H9 (cell line): ENCODE measurements at regions not wholly inside any gene's neighbourhood (a gene's known extent, or its start where the extent isn't known, plus 50 kb on each side); places are given as distances from the start of the nearest gene placed in this dataset.

Experiments used
- DNase-seq: peaks from one replicate; pipeline ENCODE4 v3.0.0-alpha.2; 2017
- H2AFZ ChIP-seq: one replicate; pipeline ENCODE4 v1.6.1; 2013; ENCODE audit warnings: mild to moderate bottlenecking, low read length, control low read depth, moderate library complexity
- H2AK5ac ChIP-seq: 2 replicates; pipeline ENCODE4 v1.6.1; 2013; ENCODE audit warnings: low read length, control low read depth, mixed read lengths; ENCODE audit not compliant: insufficient read length
- H2BK120ac ChIP-seq: one replicate; pipeline ENCODE4 v1.6.1; 2013; ENCODE audit warnings: low read depth, mild to moderate bottlenecking, low read length, control low read depth, inconsistent platforms; ENCODE audit not compliant: poor library complexity, severe bottlenecking
- H2BK12ac ChIP-seq: 2 replicates; pipeline ENCODE4 v1.6.1; 2013; ENCODE audit warnings: low read length, control low read depth, mixed read lengths, low read depth; ENCODE audit not compliant: insufficient read length
- H2BK15ac ChIP-seq: 2 replicates; pipeline ENCODE4 v1.6.1; 2013; ENCODE audit warnings: low read depth, low read length, control low read depth
- H2BK20ac ChIP-seq: one replicate; pipeline ENCODE4 v1.6.1; 2013; ENCODE audit warnings: low read depth, mild to moderate bottlenecking, low read length, control low read depth, inconsistent platforms; ENCODE audit not compliant: poor library complexity, severe bottlenecking
- H2BK5ac ChIP-seq: 2 replicates; pipeline ENCODE4 v1.6.1; 2013; ENCODE audit warnings: low read length, control low read depth, mixed read lengths; ENCODE audit not compliant: insufficient read length
- H3K14ac ChIP-seq: 2 replicates; pipeline ENCODE4 v1.6.1; 2013; ENCODE audit warnings: low read length, control low read depth; ENCODE audit not compliant: insufficient read depth
- H3K18ac ChIP-seq: 2 replicates; pipeline ENCODE4 v1.6.1; 2013; ENCODE audit warnings: low read depth, mild to moderate bottlenecking, mixed read lengths, low read length, control low read depth; ENCODE audit not compliant: insufficient read length
- H3K23ac ChIP-seq: 2 replicates; pipeline ENCODE4 v1.6.1; 2013; ENCODE audit warnings: low read length, control low read depth, mixed read lengths, low read depth; ENCODE audit not compliant: insufficient read length
- H3K23me2 ChIP-seq: 2 replicates; pipeline ENCODE4 v1.6.1; 2013; ENCODE audit warnings: low read depth, mild to moderate bottlenecking, mixed read lengths, low read length, control low read depth; ENCODE audit not compliant: insufficient read length, poor library complexity, severe bottlenecking
- H3K27ac ChIP-seq: 2 replicates; pipeline ENCODE4 v1.5.1; 2013; ENCODE audit warnings: low read length, control low read depth, mixed read lengths, low read depth; ENCODE audit not compliant: insufficient read length
- H3K27me3 ChIP-seq: 2 replicates; pipeline ENCODE4 v1.6.1; 2013; ENCODE audit warnings: low read length, control low read depth, inconsistent platforms; ENCODE audit not compliant: insufficient read depth
- H3K4ac ChIP-seq: 2 replicates; pipeline ENCODE4 v1.6.1; 2013; ENCODE audit warnings: low read depth, mild to moderate bottlenecking, control low read depth, inconsistent platforms, low read length, moderate library complexity
- H3K4me1 ChIP-seq: 2 replicates; pipeline ENCODE4 v1.6.1; 2013; ENCODE audit warnings: low read length, control low read depth, inconsistent platforms; ENCODE audit not compliant: insufficient read depth
- H3K4me2 ChIP-seq: 2 replicates; pipeline ENCODE4 v1.6.1; 2013; ENCODE audit warnings: low read length, control low read depth, mixed read lengths; ENCODE audit not compliant: insufficient read length, insufficient read depth
- H3K56ac ChIP-seq: 2 replicates; pipeline ENCODE4 v1.6.1; 2013; ENCODE audit warnings: low read depth, mild to moderate bottlenecking, mixed read lengths, low read length, control low read depth; ENCODE audit not compliant: insufficient read length
- H3K79me1 ChIP-seq: 2 replicates; pipeline ENCODE4 v1.6.1; 2013; ENCODE audit warnings: low read depth, mild to moderate bottlenecking, moderate library complexity, low read length, control low read depth, inconsistent platforms; ENCODE audit not compliant: insufficient read depth, poor library complexity, severe bottlenecking
- H3K79me2 ChIP-seq: 2 replicates; pipeline ENCODE4 v1.6.1; 2013; ENCODE audit warnings: low read length, control low read depth, inconsistent platforms; ENCODE audit not compliant: insufficient read depth
- H3K9ac ChIP-seq: 2 replicates; pipeline ENCODE4 v1.6.1; 2013; ENCODE audit warnings: low read length, control low read depth, mixed read lengths; ENCODE audit not compliant: insufficient read length; ENCODE audit errors: extremely low read depth
- H3K9me3 ChIP-seq: one replicate; pipeline ENCODE4 v1.6.1; 2013; ENCODE audit warnings: low read depth, low read length, inconsistent platforms; ENCODE audit not compliant: control insufficient read depth
- H3T11ph ChIP-seq: one replicate; pipeline ENCODE4 v1.6.1; 2013; ENCODE audit warnings: mild to moderate bottlenecking, low read length, control low read depth, inconsistent platforms
- H4K20me1 ChIP-seq: one replicate; pipeline ENCODE4 v1.6.1; 2013; ENCODE audit not compliant: control insufficient read depth, insufficient read length, insufficient read depth
- H4K5ac ChIP-seq: 2 replicates; pipeline ENCODE4 v1.6.1; 2013; ENCODE audit warnings: low read depth, mild to moderate bottlenecking, mixed read lengths, low read length, control low read depth; ENCODE audit not compliant: insufficient read length
- H4K8ac ChIP-seq: replicated peaks from 2 replicates; pipeline ENCODE4 v1.6.1; 2013; ENCODE audit warnings: low read length, control low read depth, mixed read lengths, low read depth; ENCODE audit not compliant: insufficient read length
- H4K91ac ChIP-seq: 2 replicates; pipeline ENCODE4 v1.6.1; 2013; ENCODE audit warnings: low read depth, mild to moderate bottlenecking, moderate library complexity, mixed read lengths, low read length, control low read depth; ENCODE audit not compliant: insufficient read length
- H3K27ac Mint-ChIP-seq, 3 experiments: 2 replicates in 2 of 3; 3 replicates in 1 of 3; pipeline ENCODE4 v1.8.0; 2020 to 2021; ENCODE audit warnings: mixed read lengths in 3 of 3, mild to moderate bottlenecking in 1 of 3, moderate library complexity in 1 of 3
- H3K27me3 Mint-ChIP-seq: 2 replicates; pipeline ENCODE4 v1.8.0; 2021; ENCODE audit warnings: low read depth, mild to moderate bottlenecking, moderate library complexity, mixed read lengths
- H3K36me3 Mint-ChIP-seq, 3 experiments: 2 replicates in 2 of 3; 3 replicates in 1 of 3; pipeline ENCODE4 v1.8.0; 2020 to 2021; ENCODE audit warnings: low read depth in 3 of 3, mixed read lengths in 3 of 3; ENCODE audit not compliant: insufficient read depth in 1 of 3
- H3K4me1 Mint-ChIP-seq, 2 experiments: 2 replicates each; pipeline ENCODE4 v1.8.0; 2020; ENCODE audit warnings: mixed read lengths in 2 of 2
- H3K4me3 Mint-ChIP-seq, 2 experiments: 2 replicates in 1 of 2; 3 replicates in 1 of 2; pipeline ENCODE4 v1.8.0; 2020 to 2021; ENCODE audit warnings: mild to moderate bottlenecking in 2 of 2, mixed read lengths in 2 of 2, moderate library complexity in 1 of 2
- H3K9me3 Mint-ChIP-seq, 2 experiments: 2 replicates in 1 of 2; 3 replicates in 1 of 2; pipeline ENCODE4 v1.8.0; 2020; ENCODE audit warnings: mild to moderate bottlenecking in 2 of 2, mixed read lengths in 2 of 2, moderate library complexity in 1 of 2
- TF ChIP-seq, protein P1 (sequence below): fragments of 200-600 bp; sonication (generic); conservative IDR thresholded peaks from 3 replicates; pipeline ENCODE4 v1.8.0; 2021; ENCODE audit warnings: antibody characterized with exemption, mild to moderate bottlenecking

GRCh38 chr4:66062921-66063320 lies 392.6 kb upstream of the EPHA5 start:
- H3K9ac ChIP-seq: no peak overlapping the region
- DNase-seq: no peak
- no peak overlapping the region for H4K91ac ChIP-seq
- no peak overlapping the region for H3K18ac ChIP-seq
- no peak overlapping the region for H2BK12ac ChIP-seq
- H2BK5ac ChIP-seq: no peak overlapping the region
- H3K56ac ChIP-seq: no peak overlapping the region
- H3K14ac ChIP-seq: no peak overlapping the region
- no peak overlapping the region for H3K27ac ChIP-seq
- no peak overlapping the region for H2AK5ac ChIP-seq
- no peaks in the 10 kb centered on the region for H3K36me3 Mint-ChIP-seq
- H3K27ac Mint-ChIP-seq: no peak overlapping the region
- H3K27me3 ChIP-seq: no peaks in the 10 kb centered on the region
- no peaks in the 10 kb centered on the region for H3K9me3 ChIP-seq
- H3K79me1 ChIP-seq: no peaks in the 10 kb centered on the region
- no peak overlapping the region for H3K23ac ChIP-seq
- no peak overlapping the region for H3K4me3 Mint-ChIP-seq
- no peaks in the 10 kb centered on the region for H3K4me1 ChIP-seq
- H2AFZ ChIP-seq: no peak overlapping the region
- H3K4me1 Mint-ChIP-seq: no peaks in the 10 kb centered on the region
- TF ChIP-seq, protein P1, sequence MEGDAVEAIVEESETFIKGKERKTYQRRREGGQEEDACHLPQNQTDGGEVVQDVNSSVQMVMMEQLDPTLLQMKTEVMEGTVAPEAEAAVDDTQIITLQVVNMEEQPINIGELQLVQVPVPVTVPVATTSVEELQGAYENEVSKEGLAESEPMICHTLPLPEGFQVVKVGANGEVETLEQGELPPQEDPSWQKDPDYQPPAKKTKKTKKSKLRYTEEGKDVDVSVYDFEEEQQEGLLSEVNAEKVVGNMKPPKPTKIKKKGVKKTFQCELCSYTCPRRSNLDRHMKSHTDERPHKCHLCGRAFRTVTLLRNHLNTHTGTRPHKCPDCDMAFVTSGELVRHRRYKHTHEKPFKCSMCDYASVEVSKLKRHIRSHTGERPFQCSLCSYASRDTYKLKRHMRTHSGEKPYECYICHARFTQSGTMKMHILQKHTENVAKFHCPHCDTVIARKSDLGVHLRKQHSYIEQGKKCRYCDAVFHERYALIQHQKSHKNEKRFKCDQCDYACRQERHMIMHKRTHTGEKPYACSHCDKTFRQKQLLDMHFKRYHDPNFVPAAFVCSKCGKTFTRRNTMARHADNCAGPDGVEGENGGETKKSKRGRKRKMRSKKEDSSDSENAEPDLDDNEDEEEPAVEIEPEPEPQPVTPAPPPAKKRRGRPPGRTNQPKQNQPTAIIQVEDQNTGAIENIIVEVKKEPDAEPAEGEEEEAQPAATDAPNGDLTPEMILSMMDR: no peak
- H2BK15ac ChIP-seq: no peak overlapping the region
- H4K5ac ChIP-seq: no peak overlapping the region
- H2BK120ac ChIP-seq: no peak overlapping the region
- H3K4ac ChIP-seq: no peak overlapping the region
- no peak overlapping the region for H3K4me2 ChIP-seq
- H2BK20ac ChIP-seq: no peak overlapping the region
- no peak overlapping the region for H3T11ph ChIP-seq
- H4K20me1 ChIP-seq: no peaks in the 10 kb centered on the region
- H4K8ac ChIP-seq: no peak overlapping the region
- no peaks in the 10 kb centered on the region for H3K27me3 Mint-ChIP-seq
- no peaks in the 10 kb centered on the region for H3K9me3 Mint-ChIP-seq
- no peaks in the 10 kb centered on the region for H3K79me2 ChIP-seq
- H3K23me2 ChIP-seq: no peaks in the 10 kb centered on the region
